ENCODE measurements at regions not wholly inside any gene's neighbourhood (a gene's known extent, or its start where the extent isn't known, plus 50 kb on each side); places are given as distances from the start of the nearest gene placed in this dataset.

DNA sequence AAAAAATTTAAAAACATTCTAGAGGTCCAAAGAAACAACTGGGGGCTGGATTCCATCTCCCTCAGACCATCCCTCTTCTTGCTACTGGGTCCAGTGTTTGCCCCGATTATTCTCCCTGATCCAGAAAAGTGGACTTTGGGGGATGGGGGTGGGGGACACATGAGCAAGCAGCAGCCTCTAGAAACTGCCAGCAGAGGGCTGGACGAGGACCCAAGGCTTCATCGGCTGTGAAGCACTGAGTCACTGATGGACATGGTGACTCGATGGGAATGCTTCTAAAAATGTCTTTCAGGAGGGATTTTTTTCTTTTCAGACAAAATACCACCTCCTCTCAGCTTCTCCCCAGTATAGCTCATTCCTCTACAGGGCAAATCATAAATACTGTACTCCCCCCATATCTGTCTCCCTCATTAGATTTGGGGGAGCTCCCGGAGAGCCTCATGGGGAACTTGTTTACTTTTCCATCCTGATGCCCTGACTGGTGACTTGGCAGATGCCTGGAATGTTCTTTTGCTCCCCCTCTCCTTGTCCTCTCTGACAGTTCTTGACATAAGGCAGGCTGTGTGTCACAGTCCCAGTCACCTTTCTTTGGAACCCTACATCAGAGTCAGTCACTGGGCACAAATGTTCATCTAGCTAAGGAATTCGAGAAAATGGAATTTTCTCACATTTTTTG lies 67.2 kb upstream of the STC2 start:
- TF ChIP-seq, protein P1, sequence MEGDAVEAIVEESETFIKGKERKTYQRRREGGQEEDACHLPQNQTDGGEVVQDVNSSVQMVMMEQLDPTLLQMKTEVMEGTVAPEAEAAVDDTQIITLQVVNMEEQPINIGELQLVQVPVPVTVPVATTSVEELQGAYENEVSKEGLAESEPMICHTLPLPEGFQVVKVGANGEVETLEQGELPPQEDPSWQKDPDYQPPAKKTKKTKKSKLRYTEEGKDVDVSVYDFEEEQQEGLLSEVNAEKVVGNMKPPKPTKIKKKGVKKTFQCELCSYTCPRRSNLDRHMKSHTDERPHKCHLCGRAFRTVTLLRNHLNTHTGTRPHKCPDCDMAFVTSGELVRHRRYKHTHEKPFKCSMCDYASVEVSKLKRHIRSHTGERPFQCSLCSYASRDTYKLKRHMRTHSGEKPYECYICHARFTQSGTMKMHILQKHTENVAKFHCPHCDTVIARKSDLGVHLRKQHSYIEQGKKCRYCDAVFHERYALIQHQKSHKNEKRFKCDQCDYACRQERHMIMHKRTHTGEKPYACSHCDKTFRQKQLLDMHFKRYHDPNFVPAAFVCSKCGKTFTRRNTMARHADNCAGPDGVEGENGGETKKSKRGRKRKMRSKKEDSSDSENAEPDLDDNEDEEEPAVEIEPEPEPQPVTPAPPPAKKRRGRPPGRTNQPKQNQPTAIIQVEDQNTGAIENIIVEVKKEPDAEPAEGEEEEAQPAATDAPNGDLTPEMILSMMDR (tag by site-specific recombination; IDR thresholded peaks at IDR 0.05), result no peak
- TF ChIP-seq ZNF404 (tag by site-specific recombination; IDR thresholded peaks at IDR 0.05), result no peak
- TF ChIP-seq ZFP37 (tag by site-specific recombination; IDR thresholded peaks at IDR 0.05), result no peak
- no peak for TF ChIP-seq ZNF707 (tag by site-specific recombination; IDR thresholded peaks at IDR 0.05)
